GM23338 (cell line): ENCODE measurements at regions not wholly inside any gene's neighbourhood (a gene's known extent, or its start where the extent isn't known, plus 50 kb on each side); places are given as distances from the start of the nearest gene placed in this dataset.

ENCODE experiments used
- ATAC-seq: fragments of 200-7000 bp; cut with Tn5 transposase; 3 replicates; pipeline ENCODE4 v1.9.1; 2020
- DNase-seq: peaks from one replicate; pipeline ENCODE4 v3.0.0-alpha.2; 2015; ENCODE audit warnings: low spot score
- H2AFZ ChIP-seq: fragments of 200-600 bp; sonication (generic); 2 replicates; pipeline ENCODE4 v1.8.0; 2016; ENCODE audit warnings: antibody characterized with exemption, mild to moderate bottlenecking, moderate library complexity
- H3F3A ChIP-seq: fragments of 200-600 bp; sonication (generic); replicated peaks from 2 replicates; pipeline ENCODE4 v1.8.0; 2017; ENCODE audit warnings: antibody characterized with exemption, mixed run types, low read depth
- H3K27ac ChIP-seq: fragments of 200-600 bp; sonication (generic); 2 replicates; pipeline ENCODE4 v1.6.1; 2016; ENCODE audit warnings: low read depth
- H3K27me3 ChIP-seq: fragments of 200-600 bp; sonication (generic); 2 replicates; pipeline ENCODE4 v1.8.0; 2016; ENCODE audit warnings: mild to moderate bottlenecking, mixed run types, moderate library complexity; ENCODE audit not compliant: insufficient read depth
- H3K36me3 ChIP-seq: fragments of 200-600 bp; sonication (generic); 2 replicates; pipeline ENCODE4 v1.8.0; 2016; ENCODE audit warnings: mild to moderate bottlenecking; ENCODE audit not compliant: insufficient read depth
- H3K4me1 ChIP-seq: fragments of 200-600 bp; sonication (generic); 2 replicates; pipeline ENCODE4 v1.8.0; 2016; ENCODE audit warnings: mild to moderate bottlenecking, moderate library complexity; ENCODE audit not compliant: insufficient read depth
- H3K4me2 ChIP-seq: fragments of 200-600 bp; sonication (generic); 2 replicates; pipeline ENCODE4 v1.7.1; 2017; ENCODE audit warnings: mixed run types
- H3K4me3 ChIP-seq: fragments of 200-600 bp; sonication (generic); 2 replicates; pipeline ENCODE4 v1.6.1; 2016; ENCODE audit warnings: mixed run types
- H3K79me2 ChIP-seq: fragments of 200-600 bp; sonication (generic); replicated peaks from 2 replicates; pipeline ENCODE4 v1.8.0; 2017; ENCODE audit warnings: mild to moderate bottlenecking; ENCODE audit not compliant: insufficient read depth
- H3K9me2 ChIP-seq: fragments of 200-600 bp; sonication (generic); 2 replicates; pipeline ENCODE4 v1.8.0; 2017; ENCODE audit not compliant: insufficient read depth
- H4K20me1 ChIP-seq: fragments of 200-600 bp; sonication (generic); replicated peaks from 2 replicates; pipeline ENCODE4 v1.8.0; 2017; ENCODE audit warnings: mild to moderate bottlenecking; ENCODE audit not compliant: insufficient read depth
- H3K27ac Mint-ChIP-seq: 2 replicates; pipeline ENCODE4 v1.8.0; 2020; ENCODE audit warnings: inconsistent platforms, mild to moderate bottlenecking, moderate library complexity, mixed read lengths
- H3K27me3 Mint-ChIP-seq: 3 replicates; pipeline ENCODE4 v1.8.0; 2022; ENCODE audit warnings: low read depth, mild to moderate bottlenecking, moderate library complexity, mixed read lengths, inconsistent platforms; ENCODE audit not compliant: insufficient read depth, poor library complexity
- H3K36me3 Mint-ChIP-seq: 3 replicates; pipeline ENCODE4 v1.8.0; 2021; ENCODE audit warnings: low read depth, mild to moderate bottlenecking, inconsistent platforms, moderate library complexity, mixed read lengths
- H3K4me1 Mint-ChIP-seq: 3 replicates; pipeline ENCODE4 v1.8.0; 2020; ENCODE audit warnings: mild to moderate bottlenecking, inconsistent platforms, mixed read lengths
- H3K4me3 Mint-ChIP-seq: 3 replicates; pipeline ENCODE4 v1.8.0; 2021; ENCODE audit warnings: moderate library complexity, mild to moderate bottlenecking, inconsistent platforms, mixed read lengths
- H3K9me3 Mint-ChIP-seq: 3 replicates; pipeline ENCODE4 v1.8.0; 2020; ENCODE audit warnings: moderate library complexity, mild to moderate bottlenecking, inconsistent platforms, mixed read lengths
- CREB1 ChIP-seq: fragments of 250-450 bp; sonication (Bioruptor Pico); IDR thresholded peaks from 2 replicates; pipeline ENCODE4 v1.5.0; 2020; ENCODE audit warnings: low read depth, mild to moderate bottlenecking, moderate library complexity
- ETS1 ChIP-seq: IDR thresholded peaks from 2 replicates; pipeline ENCODE4 v1.6.1; 2016; ENCODE audit warnings: antibody characterized with exemption
- EZH2 ChIP-seq: fragments of 200-600 bp; sonication (generic); IDR thresholded peaks from one replicate; pipeline ENCODE4 v1.8.0; 2017; ENCODE audit warnings: antibody characterized with exemption, mild to moderate bottlenecking, low read depth; ENCODE audit not compliant: unreplicated experiment
- EZH2phosphoT487 ChIP-seq: fragments of 200-600 bp; sonication (generic); IDR thresholded peaks from one replicate; pipeline ENCODE4 v1.8.1; 2018; ENCODE audit warnings: antibody characterized with exemption; ENCODE audit not compliant: unreplicated experiment
- JUNB ChIP-seq: IDR thresholded peaks from one replicate; pipeline ENCODE4 v1.6.1; 2016; ENCODE audit warnings: antibody characterized with exemption; ENCODE audit not compliant: unreplicated experiment
- STAT1 ChIP-seq: IDR thresholded peaks from one replicate; pipeline ENCODE4 v1.6.1; 2016; ENCODE audit warnings: antibody characterized with exemption; ENCODE audit not compliant: unreplicated experiment
- ZNF114 ChIP-seq: fragments of 250-450 bp; sonication (Bioruptor Pico); IDR thresholded peaks from 2 replicates; pipeline ENCODE4 v1.5.0; 2020; ENCODE audit warnings: mild to moderate bottlenecking, moderate library complexity
- ZNF462 ChIP-seq: fragments of 250-450 bp; sonication (Bioruptor Pico); IDR thresholded peaks from 2 replicates; pipeline ENCODE4 v1.5.0; 2020; ENCODE audit warnings: mild to moderate bottlenecking, moderate library complexity

GRCh38 chr10:62993121-62993520 is 140.0 kb upstream of the NRBF2 start (continued):
- TF ChIP-seq ETS1 (no peak), ZNF114 (CRISPR knock-in tag) (no peak), STAT1 (no peak), JUNB (no peak), CREB1 (CRISPR knock-in tag) (no peak), EZH2phosphoT487 (no peak)

- ATAC-seq, result no peak
- H3K27ac ChIP-seq, result no peak overlapping the region
Observed at GRCh38 chr10:62992145-62992721, 140.9 kb upstream of the NRBF2 start.

More at GRCh38 chr10:62992145-62992721, 140.9 kb upstream of the NRBF2 start:
- H3K27me3 Mint-ChIP-seq, result no peaks in the 10 kb centered on the region
- TF ChIP-seq ZNF114 (CRISPR knock-in tag) (no peak), EZH2 (no peak), ZNF462 (no peak), JUNB (no peak), ETS1 (no peak)
- H3K79me2 ChIP-seq, result no peaks in the 10 kb centered on the region
- no peak overlapping the region for H3K27ac Mint-ChIP-seq
- no peaks in the 10 kb centered on the region for H3F3A ChIP-seq
- no peaks in the 10 kb centered on the region for H3K36me3 ChIP-seq
- no peaks in the 10 kb centered on the region for H4K20me1 ChIP-seq
- no peak overlapping the region for H3K4me3 Mint-ChIP-seq
- no peak overlapping the region for H3K4me3 ChIP-seq
- H3K4me2 ChIP-seq, result no peak overlapping the region
- no peaks in the 10 kb centered on the region for H3K4me1 ChIP-seq
- H2AFZ ChIP-seq, result peak overlapping the region; percentile 73
- no peaks in the 10 kb centered on the region for H3K9me3 Mint-ChIP-seq
- no peaks in the 10 kb centered on the region for H3K4me1 Mint-ChIP-seq
- peaks cover 9% of the 10 kb centered on the region; the same call in 1 of the 2 replicates for H3K9me2 ChIP-seq
- no peak for DNase-seq
- H3K27me3 ChIP-seq, result no peaks in the 10 kb centered on the region
- H3K36me3 Mint-ChIP-seq, result no peaks in the 10 kb centered on the region
